Kidney (tissue), 13 donors: ENCODE measurements at regions not wholly inside any gene's neighbourhood (a gene's known extent, or its start where the extent isn't known, plus 50 kb on each side); places are given as distances from the start of the nearest gene placed in this dataset.

Experiments used
- DNase-seq, 5 donors: peaks; one replicate each; pipeline ENCODE4 v3.0.0-alpha.2; 2013 to 2020
- FAIRE-seq: peaks from 2 replicates; lab custom pipeline; 2012; peaks lifted over from hg19 to GRCh38; lab: Jason Lieb, UNC
- H3K27ac ChIP-seq, 2 donors: one replicate each; pipeline ENCODE4 v1.7.0; 2013; ENCODE audit warnings: low read depth in 2 of 2, low read length in 2 of 2, inconsistent platforms in 1 of 2
- H3K27me3 ChIP-seq: one replicate; pipeline ENCODE4 v1.7.1; 2013; ENCODE audit warnings: low read length, inconsistent platforms; ENCODE audit not compliant: control insufficient read depth, insufficient read depth
- H3K36me3 ChIP-seq, 3 donors: one replicate each; pipeline versions ENCODE4 v1.7.0 to v1.7.1; 2013; ENCODE audit warnings: low read length in 3 of 3, control low read depth in 1 of 3, inconsistent platforms in 1 of 3; ENCODE audit not compliant: insufficient read depth in 3 of 3, control insufficient read depth in 2 of 3
- H3K4me1 ChIP-seq, 3 donors: one replicate each; pipeline versions ENCODE4 v1.7.0 to v1.7.1; 2013; ENCODE audit warnings: low read length in 3 of 3, inconsistent platforms in 1 of 3, low read depth in 1 of 3; ENCODE audit not compliant: control insufficient read depth in 2 of 3, insufficient read depth in 2 of 3
- H3K4me3 ChIP-seq, 3 donors: one replicate each; pipeline versions ENCODE4 v1.7.0 to v1.8.1; 2013; ENCODE audit warnings: low read length in 3 of 3, control low read depth in 1 of 3, inconsistent platforms in 1 of 3
- H3K9ac ChIP-seq, 3 donors: one replicate each; pipeline versions ENCODE4 v1.7.0 to v1.7.1; 2013; ENCODE audit warnings: low read length in 3 of 3, control low read depth in 1 of 3, inconsistent platforms in 1 of 3
- H3K9me3 ChIP-seq, 3 donors: one replicate each; pipeline versions ENCODE4 v1.7.0 to v1.7.1; 2013; ENCODE audit warnings: low read length in 3 of 3, control low read depth in 1 of 3, inconsistent platforms in 1 of 3; ENCODE audit not compliant: control insufficient read depth in 2 of 3, insufficient read depth in 1 of 3
- CTCF ChIP-seq: IDR thresholded peaks from 3 replicates; pipeline ENCODE4 v1.5.1; 2012; ENCODE audit warnings: mild to moderate bottlenecking, moderate library complexity, borderline replicate concordance; ENCODE audit not compliant: insufficient read depth; ENCODE audit errors: extremely low read depth
- intact Hi-C: fragments of 100-400 bp; cut with DNase I; formaldehyde crosslinking; loops from one replicate; pipeline ENCODE4 v1.11.1; 2022
- donor health status: control.
- donor health status: control.
- donor health status: control.
- donor health status: control.
- donor health status: control.
- donor health status: DM: yes; HTN: yes; CAD: no.
- donor health status: Normal renal cell carcinoma (clear cell type).

GRCh38 chr13:89988206-89988605 lies 1359.3 kb upstream of the MIR17HG start:
- H3K27ac ChIP-seq, result no peak overlapping the region
- intact Hi-C loops, result no loop called here
- TF ChIP-seq CTCF, result no peak
- DNase-seq (no peak), FAIRE-seq (no peak)
- no peak overlapping the region for H3K9ac ChIP-seq
- no peak overlapping the region for H3K4me3 ChIP-seq
- H3K4me1 ChIP-seq, result no peaks in the 10 kb centered on the region
- H3K27me3 ChIP-seq, result no peaks in the 10 kb centered on the region
- H3K9me3 ChIP-seq, result no peaks in the 10 kb centered on the region
- H3K36me3 ChIP-seq, result no peaks in the 10 kb centered on the region

- no peaks in the 10 kb centered on the region for H3K36me3 ChIP-seq
- DNase-seq (no peak), FAIRE-seq (no peak)
- no peak overlapping the region for H3K27ac ChIP-seq
- H3K27me3 ChIP-seq, result no peaks in the 10 kb centered on the region
- intact Hi-C loops, result no loop called here
- no peaks in the 10 kb centered on the region for H3K4me1 ChIP-seq
- H3K4me3 ChIP-seq, result no peak overlapping the region
- H3K9me3 ChIP-seq, result no peaks in the 10 kb centered on the region
- no peak overlapping the region for H3K9ac ChIP-seq
- TF ChIP-seq CTCF, result no peak
Measured at GRCh38 chr13:90003566-90003965, 1343.9 kb upstream of the MIR17HG start.

- Histone ChIP-seq H3K9me3 (no peaks in the 10 kb centered on the region), H3K4me1 (no peaks in the 10 kb centered on the region), H3K9ac (no peak overlapping the region), H3K27ac (no peak overlapping the region), H3K36me3 (no peaks in the 10 kb centered on the region), H3K27me3 (no peaks in the 10 kb centered on the region), H3K4me3 (no peak overlapping the region)
- intact Hi-C loops, result no loop called here
- no peak for TF ChIP-seq CTCF
- FAIRE-seq (no peak), DNase-seq (no peak)
Measured at GRCh38 chr13:90008707-90009149, 1338.8 kb upstream of the MIR17HG start.

- intact Hi-C loops, result no loop called here
- FAIRE-seq, result no peak
- H3K36me3 ChIP-seq, result no peaks in the 10 kb centered on the region
- no peak overlapping the region for H3K4me3 ChIP-seq
- no peaks in the 10 kb centered on the region for H3K4me1 ChIP-seq
- no peak for TF ChIP-seq CTCF
- H3K9ac ChIP-seq, result no peak overlapping the region
- H3K27me3 ChIP-seq, result no peaks in the 10 kb centered on the region
- no peaks in the 10 kb centered on the region for H3K9me3 ChIP-seq
- DNase-seq, result no peak
- H3K27ac ChIP-seq, result no peak overlapping the region
Measured at GRCh38 chr13:90014038-90014437, 1333.4 kb upstream of the MIR17HG start.
